ENCODE measurements at regions not wholly inside any gene's neighbourhood (a gene's known extent, or its start where the extent isn't known, plus 50 kb on each side); places are given as distances from the start of the nearest gene placed in this dataset.

GRCh38 chr10:130396044-130396443, 259.9 kb downstream of the GLRX3 start:
- TF ChIP-seq CTCF (IDR thresholded peaks at IDR 0.05) = no peak

DNA sequence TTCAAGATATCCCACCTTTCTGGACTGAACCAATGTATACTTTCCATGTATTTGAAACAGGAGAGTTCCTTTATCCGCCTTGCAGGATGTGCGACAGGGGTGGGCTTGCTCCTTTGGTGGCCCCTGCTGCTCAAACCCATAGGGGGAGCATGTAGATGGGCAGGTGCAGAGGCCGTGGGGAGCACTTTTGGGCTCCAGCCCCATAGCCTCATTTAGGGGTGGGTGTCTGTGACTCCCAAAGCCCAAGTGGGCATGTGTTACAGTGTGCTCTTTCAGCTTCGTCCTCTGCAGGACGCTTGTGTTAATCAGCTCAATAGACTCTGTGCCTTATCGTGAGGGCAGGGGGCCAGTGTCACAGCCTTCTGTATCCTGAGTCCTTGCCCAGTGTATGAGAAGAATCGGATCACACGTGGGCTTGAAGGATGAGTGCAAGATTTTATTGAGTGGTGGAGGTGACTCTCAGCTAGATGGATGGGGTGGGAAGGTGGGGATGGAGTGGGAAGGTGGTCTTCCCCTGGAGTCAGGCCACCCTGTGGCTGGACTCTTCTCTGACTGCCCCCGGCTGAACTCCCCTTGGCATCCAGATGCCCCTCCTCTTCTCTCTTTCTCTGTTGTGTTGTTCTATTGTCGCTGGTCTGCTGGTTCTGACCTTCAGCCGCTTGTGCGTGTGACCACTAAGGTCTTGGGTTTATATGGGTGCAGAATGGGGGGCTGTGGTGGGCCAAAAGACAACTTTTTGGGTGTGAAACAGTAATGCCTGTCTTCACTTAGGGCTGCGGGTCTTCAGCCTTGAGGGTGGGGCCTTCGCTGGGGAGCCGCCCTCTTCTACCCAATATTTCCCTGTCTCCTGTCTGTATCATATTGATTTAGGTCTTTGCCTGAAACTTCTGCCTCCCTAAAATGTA, 262.2 kb downstream of the GLRX3 start:
- H3K9me3 ChIP-seq = peaks cover 0 to 40% (median 17%) of the 10 kb centered on the region in 11 donors
- H3K4me1 ChIP-seq = no peaks in the 10 kb centered on the region
- intact Hi-C loops (cut with DNase I) = no loop called here
- no peak overlapping the region for H3K4me3 ChIP-seq
- peaks cover 0 to 10% (median 4%) of the 10 kb centered on the region in 7 donors for H3K27me3 ChIP-seq
- TF ChIP-seq CTCF (IDR thresholded peaks at IDR 0.05) = no peak
- 83 to 85% methylated on average over 15 of the region's 15 CpGs for WGBS, 2 donors
- no peaks in the 10 kb centered on the region for H3K36me3 ChIP-seq
- no peak for ATAC-seq
- DNase-seq = no peak
- H3K27ac ChIP-seq = no peak overlapping the region

More at GRCh38 chr10:130396044-130396443, 259.9 kb downstream of the GLRX3 start:
- Histone ChIP-seq H3K4me1 (no peaks in the 10 kb centered on the region), H3K27ac (no peak overlapping the region), H3K27me3 (no peaks in the 10 kb centered on the region), H3K4me3 (no peak overlapping the region), H3K36me3 (no peaks in the 10 kb centered on the region), H3K9me3 (peaks cover 0 to 44% (median 17%) of the 10 kb centered on the region in 11 donors)
- intact Hi-C loops (cut with DNase I) = no loop called here
- 90 to 93% methylated on average over 5 of the region's 5 CpGs for WGBS, 2 donors
- DNase-seq = no peak
- no peak for ATAC-seq

- 58 to 83% methylated on average over 10 of the region's 10 CpGs for WGBS, 2 donors
- no peak overlapping the region for H3K27ac ChIP-seq
- DNase-seq (no peak), ATAC-seq (no peak)
- no peaks in the 10 kb centered on the region for H3K36me3 ChIP-seq
- H3K9me3 ChIP-seq = peaks cover 0 to 30% (median 17%) of the 10 kb centered on the region in 11 donors
- H3K27me3 ChIP-seq = peaks cover 0 to 10% (median 8%) of the 10 kb centered on the region in 7 donors
- no peak overlapping the region for H3K4me3 ChIP-seq
- H3K4me1 ChIP-seq = no peaks in the 10 kb centered on the region
- intact Hi-C loops (cut with DNase I) = no loop called here
- no peak for TF ChIP-seq CTCF (IDR thresholded peaks at IDR 0.05)
Measured at GRCh38 chr10:130399425-130399950, 263.3 kb downstream of the GLRX3 start.

DNA sequence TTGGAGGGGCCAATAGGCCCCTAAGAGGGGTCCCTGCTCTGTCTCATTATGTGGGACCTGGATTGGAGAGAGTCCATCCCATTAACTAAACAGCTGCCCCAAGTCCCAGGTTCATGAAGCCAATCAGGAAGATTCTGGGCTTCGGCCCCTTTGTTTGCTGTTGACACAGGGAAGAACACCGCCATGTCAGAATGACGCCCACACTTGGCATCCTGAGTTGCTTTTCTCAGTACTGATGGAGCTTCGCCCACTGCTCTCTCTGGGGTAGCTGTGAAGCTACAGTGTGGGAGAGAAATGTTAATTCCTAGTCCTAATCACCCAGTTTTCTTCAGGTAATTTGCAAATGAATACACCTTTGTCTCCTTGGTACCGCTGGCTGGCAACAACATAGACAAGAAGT, 264.7 kb downstream of the GLRX3 start:
- peaks cover 0 to 24% (median 9%) of the 10 kb centered on the region in 7 donors for H3K27me3 ChIP-seq

More for the DNA sequence above, 264.7 kb downstream of the GLRX3 start:
- no peak for DNase-seq
- no peaks in the 10 kb centered on the region for H3K4me1 ChIP-seq
- peaks cover 0 to 17% (median 11%) of the 10 kb centered on the region in 11 donors for H3K9me3 ChIP-seq
- ATAC-seq = no peak
- WGBS, 2 donors = 67 to 72% methylated on average over 5 of the region's 5 CpGs
- no peak for TF ChIP-seq CTCF (IDR thresholded peaks at IDR 0.05)
- no peak overlapping the region for H3K4me3 ChIP-seq
- no peaks in the 10 kb centered on the region for H3K36me3 ChIP-seq
- no peak overlapping the region for H3K27ac ChIP-seq
- intact Hi-C loops (cut with DNase I) = loop anchor here in 1 of 10 donors (10.0 kb wide), 1 partner anchor 64 kb away; no protein-coding TSS in a partner anchor
